ENCODE measurements at regions not wholly inside any gene's neighbourhood (a gene's known extent, or its start where the extent isn't known, plus 50 kb on each side); places are given as distances from the start of the nearest gene placed in this dataset.

DNA sequence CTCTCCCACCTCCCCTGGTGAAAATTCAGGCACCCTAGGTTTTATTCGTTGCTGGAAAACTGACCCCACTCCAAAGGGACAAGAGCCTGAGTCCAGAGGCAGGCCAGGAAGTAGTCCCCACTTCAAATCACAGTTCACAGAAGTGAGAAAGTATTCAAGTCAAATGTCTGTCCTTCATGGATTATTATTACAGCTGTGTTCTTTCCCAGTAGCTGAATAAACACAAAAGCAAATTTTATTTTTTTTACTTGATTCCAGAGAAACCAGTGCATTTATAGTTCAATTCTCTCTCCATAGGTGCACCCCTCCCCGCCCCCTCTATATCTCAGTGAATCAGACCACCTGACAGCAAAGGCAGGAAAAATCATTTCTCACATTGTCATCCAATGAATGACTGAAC is 113.8 kb upstream of the COL1A2 start:
- no peak overlapping the region for H3K4ac ChIP-seq (ENCODE audit: low read depth in 1 of 2, low read length in 2 of 2)
- no peak overlapping the region for H3K4me3 ChIP-seq (ENCODE audit: insufficient read depth in 1 of 2, low read depth in 1 of 2, low read length in 2 of 2)
- no peak overlapping the region for H2BK15ac ChIP-seq (ENCODE audit: low read depth, poor library complexity, severe bottlenecking)
- H3K27ac ChIP-seq (ENCODE audit: low read length, poor library complexity, severe bottlenecking): no peak overlapping the region
- 52% methylated on average over 2 of the region's 2 CpGs for WGBS
- no peak overlapping the region for H2BK120ac ChIP-seq (ENCODE audit: low read depth, low read length)
- no peak overlapping the region for H2BK5ac ChIP-seq (ENCODE audit: low read depth, low read length, poor library complexity, severe bottlenecking)
- no peak overlapping the region for H2BK12ac ChIP-seq (ENCODE audit: low read length in 2 of 2)
- H2AK5ac ChIP-seq (ENCODE audit: low read length, severe bottlenecking): no peak overlapping the region
- H3K14ac ChIP-seq (ENCODE audit: low read length in 2 of 2): no peak overlapping the region
- no peaks in the 10 kb centered on the region for H3K9me3 ChIP-seq (ENCODE audit: control insufficient read depth, low read length)
- no peak overlapping the region for H4K91ac ChIP-seq (ENCODE audit: low read length)
- no peak overlapping the region for H3K4me2 ChIP-seq (ENCODE audit: low read length, poor library complexity, severe bottlenecking)
- H4K8ac ChIP-seq (ENCODE audit: low read length): no peak overlapping the region
- no peak overlapping the region for H3K23ac ChIP-seq (ENCODE audit: low read length in 2 of 2)
- no peak overlapping the region for H3K9ac ChIP-seq (ENCODE audit: low read length)
- H3K79me1 ChIP-seq (replicated peaks; ENCODE audit: low read length, poor library complexity, severe bottlenecking): no peaks in the 10 kb centered on the region
- no peak for DNase-seq
- H3K36me3 ChIP-seq (ENCODE audit: control insufficient read depth in 1 of 2, insufficient read depth in 2 of 2, low read depth in 1 of 2, low read length in 2 of 2): no peaks in the 10 kb centered on the region
- H3K18ac ChIP-seq (ENCODE audit: low read depth in 1 of 2, low read length in 2 of 2): no peak overlapping the region
- no peak overlapping the region for H2AFZ ChIP-seq (ENCODE audit: low read depth, low read length)
- no peaks in the 10 kb centered on the region for H3K27me3 ChIP-seq (ENCODE audit: control insufficient read depth in 1 of 2, insufficient read depth in 1 of 2, low read length in 2 of 2)
- no peaks in the 10 kb centered on the region for H3K4me1 ChIP-seq (ENCODE audit: control insufficient read depth, insufficient read depth, low read depth, low read length)

DNA sequence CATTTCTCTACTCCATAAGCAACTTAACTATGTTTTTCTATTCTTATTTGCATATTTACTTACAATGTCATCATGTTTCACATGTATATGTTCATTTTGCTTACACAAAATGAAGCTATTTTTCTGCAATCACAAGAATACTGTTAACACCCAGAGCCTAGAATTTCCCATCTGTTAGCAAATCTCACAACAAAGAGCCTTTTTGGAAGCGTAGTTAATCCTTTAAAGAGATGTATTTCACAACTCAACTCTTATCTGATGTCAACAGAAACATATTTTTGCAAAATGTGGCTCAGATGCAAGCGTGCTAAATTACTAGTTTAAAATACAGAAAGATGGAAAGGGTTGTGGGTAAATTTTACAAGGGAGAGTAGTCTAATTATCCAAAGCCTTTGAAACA is 110.6 kb upstream of the COL1A2 start:
- Histone ChIP-seq H3K27ac (ENCODE audit: low read length, poor library complexity, severe bottlenecking) (no peak overlapping the region), H3K4me2 (ENCODE audit: low read length, poor library complexity, severe bottlenecking) (no peak overlapping the region), H3K9ac (ENCODE audit: low read length) (no peak overlapping the region), H2BK15ac (ENCODE audit: low read depth, poor library complexity, severe bottlenecking) (no peak overlapping the region), H2BK12ac (ENCODE audit: low read length in 2 of 2) (no peak overlapping the region), H3K14ac (ENCODE audit: low read length in 2 of 2) (no peak overlapping the region), H2BK5ac (ENCODE audit: low read depth, low read length, poor library complexity, severe bottlenecking) (no peak overlapping the region), H4K91ac (ENCODE audit: low read length) (no peak overlapping the region), H2AFZ (ENCODE audit: low read depth, low read length) (no peak overlapping the region), H2BK120ac (ENCODE audit: low read depth, low read length) (no peak overlapping the region), H2AK5ac (ENCODE audit: low read length, severe bottlenecking) (no peak overlapping the region), H3K4me3 (ENCODE audit: insufficient read depth in 1 of 2, low read depth in 1 of 2, low read length in 2 of 2) (no peak overlapping the region), H3K23ac (ENCODE audit: low read length in 2 of 2) (no peak overlapping the region), H3K4me1 (ENCODE audit: control insufficient read depth, insufficient read depth, low read depth, low read length) (no peaks in the 10 kb centered on the region), H3K9me3 (ENCODE audit: control insufficient read depth, low read length) (no peaks in the 10 kb centered on the region), H3K36me3 (ENCODE audit: control insufficient read depth in 1 of 2, insufficient read depth in 2 of 2, low read depth in 1 of 2, low read length in 2 of 2) (no peaks in the 10 kb centered on the region), H3K27me3 (ENCODE audit: control insufficient read depth in 1 of 2, insufficient read depth in 1 of 2, low read length in 2 of 2) (no peaks in the 10 kb centered on the region), H4K8ac (ENCODE audit: low read length) (no peak overlapping the region), H3K4ac (ENCODE audit: low read depth in 1 of 2, low read length in 2 of 2) (no peak overlapping the region), H3K18ac (ENCODE audit: low read depth in 1 of 2, low read length in 2 of 2) (no peak overlapping the region), H3K79me1 (replicated peaks; ENCODE audit: low read length, poor library complexity, severe bottlenecking) (no peaks in the 10 kb centered on the region)
- no peak for DNase-seq
- WGBS: 95% methylated on average over 2 of the region's 2 CpGs

DNA sequence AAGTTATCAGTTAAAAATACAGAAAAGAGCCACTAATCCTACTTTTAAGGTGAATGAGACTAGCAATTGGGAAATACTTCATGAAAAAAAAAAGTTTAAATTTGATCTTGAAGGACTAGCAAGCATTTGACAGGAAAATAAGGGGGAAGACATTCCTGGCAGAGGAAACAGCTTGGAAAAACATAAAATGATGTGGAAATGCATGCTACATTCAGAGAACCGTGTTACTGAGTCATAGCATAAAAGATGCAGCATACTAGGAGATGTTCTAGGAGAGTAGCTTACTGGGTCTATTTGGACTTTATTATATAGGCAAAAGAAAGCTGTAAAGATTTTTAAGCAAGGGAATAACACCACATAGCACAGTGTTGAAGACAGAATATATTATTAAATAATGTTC is 108.6 kb upstream of the COL1A2 start:
- H4K91ac ChIP-seq (ENCODE audit: low read length): no peak overlapping the region
- H3K27me3 ChIP-seq (ENCODE audit: control insufficient read depth in 1 of 2, insufficient read depth in 1 of 2, low read length in 2 of 2): no peaks in the 10 kb centered on the region
- H3K14ac ChIP-seq (ENCODE audit: low read length in 2 of 2): no peak overlapping the region
- no peak overlapping the region for H2BK12ac ChIP-seq (ENCODE audit: low read length in 2 of 2)
- no peak overlapping the region for H2BK5ac ChIP-seq (ENCODE audit: low read depth, low read length, poor library complexity, severe bottlenecking)
- H2AK5ac ChIP-seq (ENCODE audit: low read length, severe bottlenecking): no peak overlapping the region
- no peak overlapping the region for H3K9ac ChIP-seq (ENCODE audit: low read length)
- no peak overlapping the region for H3K4ac ChIP-seq (ENCODE audit: low read depth in 1 of 2, low read length in 2 of 2)
- H3K36me3 ChIP-seq (ENCODE audit: control insufficient read depth in 1 of 2, insufficient read depth in 2 of 2, low read depth in 1 of 2, low read length in 2 of 2): no peaks in the 10 kb centered on the region
- no peaks in the 10 kb centered on the region for H3K79me1 ChIP-seq (replicated peaks; ENCODE audit: low read length, poor library complexity, severe bottlenecking)
- DNase-seq: no peak
- no peaks in the 10 kb centered on the region for H3K4me1 ChIP-seq (ENCODE audit: control insufficient read depth, insufficient read depth, low read depth, low read length)
- H2BK120ac ChIP-seq (ENCODE audit: low read depth, low read length): no peak overlapping the region
- H4K8ac ChIP-seq (ENCODE audit: low read length): no peak overlapping the region
- H3K4me3 ChIP-seq (ENCODE audit: insufficient read depth in 1 of 2, low read depth in 1 of 2, low read length in 2 of 2): no peak overlapping the region
- no peak overlapping the region for H2BK15ac ChIP-seq (ENCODE audit: low read depth, poor library complexity, severe bottlenecking)
- H3K4me2 ChIP-seq (ENCODE audit: low read length, poor library complexity, severe bottlenecking): no peak overlapping the region
- H3K27ac ChIP-seq (ENCODE audit: low read length, poor library complexity, severe bottlenecking): no peak overlapping the region
- H3K18ac ChIP-seq (ENCODE audit: low read depth in 1 of 2, low read length in 2 of 2): no peak overlapping the region
- no peaks in the 10 kb centered on the region for H3K9me3 ChIP-seq (ENCODE audit: control insufficient read depth, low read length)
- H2AFZ ChIP-seq (ENCODE audit: low read depth, low read length): no peak overlapping the region
- 80% methylated on average over 1 of the region's 1 CpG for WGBS
- no peak overlapping the region for H3K23ac ChIP-seq (ENCODE audit: low read length in 2 of 2)

DNA sequence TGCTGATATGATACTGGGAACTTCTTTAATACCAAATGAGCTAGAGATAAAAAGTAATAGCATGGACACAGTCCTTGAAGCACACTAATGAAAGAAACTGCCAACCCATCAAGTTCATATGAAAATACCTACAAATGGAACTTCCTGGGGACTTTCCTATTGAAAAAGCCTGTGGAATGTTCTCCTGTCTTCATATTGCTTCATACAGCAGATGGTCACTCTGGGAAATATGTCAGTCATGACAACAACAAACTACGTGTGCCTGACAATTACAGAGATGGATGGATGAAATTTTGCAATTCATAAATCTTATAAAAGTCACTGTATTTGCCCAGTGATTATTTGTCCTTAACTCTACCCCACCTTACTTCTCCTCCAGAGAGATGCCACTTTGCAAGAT is 106.6 kb upstream of the COL1A2 start:
- Histone ChIP-seq H2AK5ac (ENCODE audit: low read length, severe bottlenecking) (no peak overlapping the region), H2AFZ (ENCODE audit: low read depth, low read length) (no peak overlapping the region)
- WGBS: no CpG with 5 or more reads among the region's 1 CpG

More for the DNA sequence above, 106.6 kb upstream of the COL1A2 start:
- H3K4ac ChIP-seq (ENCODE audit: low read depth in 1 of 2, low read length in 2 of 2): no peak overlapping the region
- no peak overlapping the region for H3K27ac ChIP-seq (ENCODE audit: low read length, poor library complexity, severe bottlenecking)
- no peak overlapping the region for H2BK120ac ChIP-seq (ENCODE audit: low read depth, low read length)
- no peak overlapping the region for H3K4me3 ChIP-seq (ENCODE audit: insufficient read depth in 1 of 2, low read depth in 1 of 2, low read length in 2 of 2)
- no peak overlapping the region for H2BK5ac ChIP-seq (ENCODE audit: low read depth, low read length, poor library complexity, severe bottlenecking)
- H3K9ac ChIP-seq (ENCODE audit: low read length): no peak overlapping the region
- no peak overlapping the region for H3K23ac ChIP-seq (ENCODE audit: low read length in 2 of 2)
- no peak overlapping the region for H3K4me2 ChIP-seq (ENCODE audit: low read length, poor library complexity, severe bottlenecking)
- no peaks in the 10 kb centered on the region for H3K36me3 ChIP-seq (ENCODE audit: control insufficient read depth in 1 of 2, insufficient read depth in 2 of 2, low read depth in 1 of 2, low read length in 2 of 2)
- no peaks in the 10 kb centered on the region for H3K27me3 ChIP-seq (ENCODE audit: control insufficient read depth in 1 of 2, insufficient read depth in 1 of 2, low read length in 2 of 2)
- H3K14ac ChIP-seq (ENCODE audit: low read length in 2 of 2): no peak overlapping the region
- H3K9me3 ChIP-seq (ENCODE audit: control insufficient read depth, low read length): no peaks in the 10 kb centered on the region
- no peaks in the 10 kb centered on the region for H3K4me1 ChIP-seq (ENCODE audit: control insufficient read depth, insufficient read depth, low read depth, low read length)
- no peak for DNase-seq
- H4K8ac ChIP-seq (ENCODE audit: low read length): no peak overlapping the region
- H3K79me1 ChIP-seq (replicated peaks; ENCODE audit: low read length, poor library complexity, severe bottlenecking): no peaks in the 10 kb centered on the region
- no peak overlapping the region for H2BK15ac ChIP-seq (ENCODE audit: low read depth, poor library complexity, severe bottlenecking)
- no peak overlapping the region for H3K18ac ChIP-seq (ENCODE audit: low read depth in 1 of 2, low read length in 2 of 2)
- no peak overlapping the region for H2BK12ac ChIP-seq (ENCODE audit: low read length in 2 of 2)
- no peak overlapping the region for H4K91ac ChIP-seq (ENCODE audit: low read length)

Measured in mesenchymal stem cell (in vitro differentiated cells and primary cell).